Left ventricle myocardium inferior (tissue), 1 donor: ENCODE measurements at regions not wholly inside any gene's neighbourhood (a gene's known extent, or its start where the extent isn't known, plus 50 kb on each side); places are given as distances from the start of the nearest gene placed in this dataset.
A peak's percentile ranks its signal among the peaks of the same experiment; 100 is the strongest.

ENCODE experiments used
- DNase-seq: peaks from one replicate; pipeline ENCODE4 v3.0.0-alpha.2; 2020
- H3K27ac ChIP-seq: fragments of 200-600 bp; replicated peaks from 2 replicates; pipeline ENCODE4 v1.8.0; 2021
- H3K27me3 ChIP-seq: fragments of 200-600 bp; 2 replicates; pipeline ENCODE4 v1.8.0; 2021; ENCODE audit warnings: low read depth
- H3K36me3 ChIP-seq: fragments of 200-600 bp; 2 replicates; pipeline ENCODE4 v1.8.0; 2021
- H3K4me1 ChIP-seq: fragments of 200-600 bp; 2 replicates; pipeline ENCODE4 v1.8.0; 2021
- H3K4me3 ChIP-seq: fragments of 200-600 bp; 2 replicates; pipeline ENCODE4 v1.8.0; 2021; ENCODE audit warnings: mild to moderate bottlenecking, moderate library complexity
- H3K9me3 ChIP-seq: fragments of 200-600 bp; replicated peaks from 2 replicates; pipeline ENCODE4 v1.8.0; 2021
- intact Hi-C: fragments of 100-400 bp; cut with micrococcal nuclease; formaldehyde crosslinking; loops from one replicate; pipeline ENCODE4 v1.11.0; 2022
- TF ChIP-seq, protein P1 (sequence below): fragments of 200-600 bp; IDR thresholded peaks from 2 replicates; pipeline ENCODE4 v1.8.0; 2021; ENCODE audit warnings: antibody characterized with exemption, mild to moderate bottlenecking, borderline replicate concordance
- donor health status: DM: no; HTN: yes; CAD: no; lungs with severe emphysema.

DNA sequence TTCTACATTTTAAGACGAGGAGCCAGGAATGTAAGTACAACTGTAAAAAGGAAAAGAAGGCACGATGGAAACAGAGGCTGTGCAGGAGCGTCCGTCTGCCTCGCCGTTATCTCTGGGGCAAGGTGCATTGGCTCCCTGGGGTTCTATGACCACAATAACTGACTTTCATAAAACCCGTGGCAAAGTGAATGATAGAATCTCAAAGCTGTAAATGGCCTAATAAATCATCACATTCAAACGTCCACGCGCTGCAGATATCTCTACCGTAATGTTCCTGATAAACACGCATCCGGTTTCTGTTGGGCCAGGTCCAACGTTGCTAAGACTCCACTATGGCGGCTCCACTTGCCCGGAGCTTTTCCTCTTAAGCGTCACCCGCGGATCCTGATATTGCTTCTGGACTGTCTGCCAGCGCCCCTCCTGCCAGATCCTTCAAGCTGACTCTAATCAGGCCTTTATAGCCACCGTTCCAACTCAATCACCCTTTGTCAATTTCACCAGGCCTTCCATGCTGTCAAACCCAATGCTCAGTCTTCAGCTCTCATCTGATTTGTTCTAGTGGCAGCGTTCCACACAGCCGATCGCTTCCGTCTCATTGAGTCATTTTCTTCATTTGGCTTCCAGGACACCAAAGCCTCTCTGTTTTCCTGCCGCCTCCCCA is 265.6 kb upstream of the FOXK1 start:
- no peak overlapping the region for H3K27ac ChIP-seq
- H3K27me3 ChIP-seq = no peaks in the 10 kb centered on the region
- TF ChIP-seq, protein P1, sequence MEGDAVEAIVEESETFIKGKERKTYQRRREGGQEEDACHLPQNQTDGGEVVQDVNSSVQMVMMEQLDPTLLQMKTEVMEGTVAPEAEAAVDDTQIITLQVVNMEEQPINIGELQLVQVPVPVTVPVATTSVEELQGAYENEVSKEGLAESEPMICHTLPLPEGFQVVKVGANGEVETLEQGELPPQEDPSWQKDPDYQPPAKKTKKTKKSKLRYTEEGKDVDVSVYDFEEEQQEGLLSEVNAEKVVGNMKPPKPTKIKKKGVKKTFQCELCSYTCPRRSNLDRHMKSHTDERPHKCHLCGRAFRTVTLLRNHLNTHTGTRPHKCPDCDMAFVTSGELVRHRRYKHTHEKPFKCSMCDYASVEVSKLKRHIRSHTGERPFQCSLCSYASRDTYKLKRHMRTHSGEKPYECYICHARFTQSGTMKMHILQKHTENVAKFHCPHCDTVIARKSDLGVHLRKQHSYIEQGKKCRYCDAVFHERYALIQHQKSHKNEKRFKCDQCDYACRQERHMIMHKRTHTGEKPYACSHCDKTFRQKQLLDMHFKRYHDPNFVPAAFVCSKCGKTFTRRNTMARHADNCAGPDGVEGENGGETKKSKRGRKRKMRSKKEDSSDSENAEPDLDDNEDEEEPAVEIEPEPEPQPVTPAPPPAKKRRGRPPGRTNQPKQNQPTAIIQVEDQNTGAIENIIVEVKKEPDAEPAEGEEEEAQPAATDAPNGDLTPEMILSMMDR = no peak
- H3K36me3 ChIP-seq = no peaks in the 10 kb centered on the region
- intact Hi-C loops = no loop called here
- H3K4me3 ChIP-seq = peak overlapping the region; percentile 39
- peaks cover 31% of the 10 kb centered on the region for H3K9me3 ChIP-seq
- H3K4me1 ChIP-seq = no peaks in the 10 kb centered on the region
- DNase-seq = peak; percentile 18

DNA sequence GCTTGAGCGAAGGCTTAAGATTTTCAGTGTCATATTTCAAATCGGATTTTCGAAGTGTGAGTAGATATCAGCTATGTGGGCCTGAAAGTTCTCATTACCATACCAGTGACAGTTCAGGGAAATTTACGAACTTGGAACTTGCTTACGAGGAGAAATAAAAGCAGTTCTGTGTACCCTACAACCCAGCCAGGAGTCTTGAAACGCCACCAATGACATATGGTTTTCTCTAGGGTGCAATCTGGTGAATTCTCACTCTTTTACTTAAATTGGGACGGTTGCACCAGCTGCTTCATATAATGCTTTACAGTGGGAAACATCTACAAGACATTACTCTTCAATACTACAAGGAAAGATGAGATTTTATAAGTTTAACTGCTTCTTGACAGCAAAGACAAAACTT is 253.6 kb upstream of the FOXK1 start:
- TF ChIP-seq, protein P1 = no peak

DNA sequence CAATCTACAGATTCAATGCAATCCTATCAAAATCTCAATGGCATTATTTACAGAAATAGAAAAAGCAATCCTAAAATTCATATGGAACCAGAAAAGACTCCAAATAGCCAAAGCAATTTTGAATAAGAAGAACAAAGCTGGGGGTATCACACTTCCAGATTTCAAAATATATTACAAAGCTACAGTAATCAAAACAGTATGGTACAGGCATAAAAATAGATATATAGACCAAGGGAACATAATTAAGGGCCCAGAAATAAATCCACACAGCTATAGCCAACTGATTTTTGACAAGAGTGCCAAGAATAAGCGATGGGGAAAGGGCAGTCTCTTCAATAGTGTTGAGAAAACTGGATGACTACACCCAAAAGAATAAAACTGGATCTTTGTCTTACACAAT is 251.9 kb upstream of the FOXK1 start:
- no peak for DNase-seq
- Histone ChIP-seq H3K9me3 (peaks cover 33% of the 10 kb centered on the region), H3K4me1 (no peaks in the 10 kb centered on the region), H3K27ac (no peak overlapping the region), H3K4me3 (no peak overlapping the region), H3K36me3 (no peaks in the 10 kb centered on the region), H3K27me3 (peaks cover 22% of the 10 kb centered on the region)
- intact Hi-C loops = no loop called here
- TF ChIP-seq, protein P1 = no peak

More for the DNA sequence above, 253.6 kb upstream of the FOXK1 start:
- Histone ChIP-seq H3K9me3 (peaks cover 40% of the 10 kb centered on the region), H3K27ac (no peak overlapping the region), H3K4me3 (no peak overlapping the region), H3K27me3 (peaks cover 21% of the 10 kb centered on the region), H3K4me1 (no peaks in the 10 kb centered on the region), H3K36me3 (no peaks in the 10 kb centered on the region)
- DNase-seq = no peak
- intact Hi-C loops = no loop called here

DNA sequence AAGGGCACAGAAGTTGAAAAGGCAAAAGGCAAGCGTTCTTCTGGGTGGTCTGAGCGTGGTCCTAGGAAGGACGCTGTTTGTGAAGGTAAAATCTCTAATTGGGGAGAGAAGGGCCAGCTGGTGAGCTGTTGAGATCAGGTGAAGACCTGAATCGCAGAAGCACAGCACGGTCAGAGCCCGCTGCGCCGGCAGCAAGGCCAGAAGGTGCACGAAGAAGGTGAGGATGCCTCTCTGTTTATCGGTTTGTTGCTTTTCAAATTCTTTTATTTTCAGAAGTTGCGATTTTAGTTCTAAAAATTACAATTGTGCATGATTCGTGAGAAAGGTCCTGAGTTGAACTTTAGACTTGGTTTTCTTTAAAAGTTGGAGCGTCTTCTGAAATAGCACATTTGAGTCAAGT is 247.8 kb upstream of the FOXK1 start:
- Histone ChIP-seq H3K36me3 (no peaks in the 10 kb centered on the region), H3K4me3 (no peak overlapping the region), H3K27ac (no peak overlapping the region), H3K4me1 (no peaks in the 10 kb centered on the region), H3K27me3 (peaks cover 12% of the 10 kb centered on the region), H3K9me3 (peaks cover 23% of the 10 kb centered on the region)
- DNase-seq = no peak
- intact Hi-C loops = no loop called here
- TF ChIP-seq, protein P1 = no peak

DNA sequence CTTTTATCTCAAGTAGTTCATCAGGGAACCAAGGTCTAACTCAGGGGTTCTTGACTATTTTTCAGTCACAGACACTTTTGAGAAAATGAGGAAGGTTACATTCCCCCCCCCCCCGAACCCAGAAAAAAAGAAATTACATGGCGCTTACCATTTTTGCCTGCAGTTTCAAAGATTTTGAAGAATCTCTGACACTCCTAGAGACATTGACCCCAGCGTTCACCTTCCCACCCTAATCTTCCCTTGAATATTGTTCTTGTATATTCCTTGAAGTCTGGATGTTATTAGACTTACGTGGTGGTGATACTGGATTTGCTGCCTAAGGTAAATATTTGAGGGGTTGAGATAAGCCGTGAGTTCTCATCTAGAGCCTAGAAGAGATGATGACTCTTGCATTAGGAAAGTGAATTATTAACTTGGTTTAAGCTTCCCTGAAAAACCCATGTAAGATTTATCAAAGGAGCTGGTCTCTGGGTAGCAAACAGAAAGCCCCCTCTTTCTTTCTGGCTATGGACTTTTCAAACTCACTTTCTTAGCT is 245.7 kb upstream of the FOXK1 start:
- intact Hi-C loops = no loop called here
- Histone ChIP-seq H3K9me3 (peaks cover 4% of the 10 kb centered on the region), H3K4me1 (no peaks in the 10 kb centered on the region), H3K27me3 (peaks cover 12% of the 10 kb centered on the region), H3K36me3 (no peaks in the 10 kb centered on the region), H3K27ac (no peak overlapping the region), H3K4me3 (no peak overlapping the region)
- TF ChIP-seq, protein P1 = no peak
- no peak for DNase-seq
